HG03457 (cell line): ENCODE measurements at regions not wholly inside any gene's neighbourhood (a gene's known extent, or its start where the extent isn't known, plus 50 kb on each side); places are given as distances from the start of the nearest gene placed in this dataset.

Source experiments
- ATAC-seq: cut with Tn5 transposase; IDR thresholded peaks from one replicate; pipeline ENCODE4 v1.9.1; 2021; ENCODE audit warnings: moderate number of reproducible peaks; ENCODE audit not compliant: unreplicated experiment

GRCh38 chr15:86021281-86022264 is 58.1 kb upstream of the AGBL1 start:
- no peak for ATAC-seq

DNA sequence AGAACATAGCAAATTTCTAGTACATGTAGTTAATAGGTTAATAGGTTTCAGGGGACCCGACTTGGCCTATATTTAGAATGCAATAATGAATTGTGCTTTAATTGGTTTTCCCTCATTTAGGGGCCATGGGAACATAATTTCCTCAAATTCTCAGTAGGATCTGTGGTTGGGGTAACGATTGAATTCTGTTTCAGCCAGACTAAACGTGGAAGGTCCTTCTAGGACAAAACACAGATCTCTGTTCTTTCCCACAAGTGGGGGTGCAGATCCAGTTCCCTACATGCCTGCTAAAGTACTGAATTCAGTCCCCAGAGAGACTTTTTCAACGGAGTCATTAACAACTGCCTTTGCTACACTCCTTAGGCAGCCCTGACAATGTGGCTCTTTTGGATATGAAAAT is 50.7 kb upstream of the AGBL1 start:
- no peak for ATAC-seq
